ENCODE measurements at regions not wholly inside any gene's neighbourhood (a gene's known extent, or its start where the extent isn't known, plus 50 kb on each side); places are given as distances from the start of the nearest gene placed in this dataset.
"Not testable (repeated sequence)": the region's sequence is repeated elsewhere in the genome, so short reads cannot be mapped to it uniquely, and the experiment has no call there.

DNA sequence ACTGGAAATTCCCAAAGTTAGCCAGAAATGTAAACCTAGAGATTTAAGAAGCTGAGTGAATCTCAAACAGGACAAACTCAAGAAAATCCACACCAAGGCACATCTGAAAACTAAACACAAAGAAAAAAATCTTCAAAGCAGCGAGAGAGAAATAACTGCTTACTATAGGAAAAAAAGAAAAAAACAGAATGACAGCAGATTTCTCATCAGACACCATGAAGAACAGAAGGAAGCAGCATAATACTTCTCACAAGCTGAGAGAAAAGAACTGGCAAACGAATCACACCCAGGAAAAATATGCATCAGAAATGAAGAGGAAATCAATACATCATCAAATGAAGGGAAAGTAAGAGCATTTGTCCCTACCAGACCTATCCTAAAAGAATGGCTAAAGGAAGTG is 236.3 kb upstream of the ADAMTS3 start:
- no peak overlapping the region for H3K27ac ChIP-seq (ENCODE audit: low read depth, low read length)
- no peaks in the 10 kb centered on the region for H3K79me2 ChIP-seq (ENCODE audit: control insufficient read depth, insufficient read depth, low read length, unreplicated experiment)
- H3K36me3 ChIP-seq (ENCODE audit: insufficient read depth, low read length): no peaks in the 10 kb centered on the region
- peaks cover 15% of the 10 kb centered on the region for H3K4me1 ChIP-seq (ENCODE audit: control insufficient read depth, insufficient read depth, low read length, unreplicated experiment)
- H3K4me3 ChIP-seq (ENCODE audit: low read depth, low read length): no peak overlapping the region
- no peaks in the 10 kb centered on the region for H3K27me3 ChIP-seq (ENCODE audit: insufficient read depth, low read length)
- no peak overlapping the region for H2AFZ ChIP-seq (ENCODE audit: low read length, unreplicated experiment)

DNA sequence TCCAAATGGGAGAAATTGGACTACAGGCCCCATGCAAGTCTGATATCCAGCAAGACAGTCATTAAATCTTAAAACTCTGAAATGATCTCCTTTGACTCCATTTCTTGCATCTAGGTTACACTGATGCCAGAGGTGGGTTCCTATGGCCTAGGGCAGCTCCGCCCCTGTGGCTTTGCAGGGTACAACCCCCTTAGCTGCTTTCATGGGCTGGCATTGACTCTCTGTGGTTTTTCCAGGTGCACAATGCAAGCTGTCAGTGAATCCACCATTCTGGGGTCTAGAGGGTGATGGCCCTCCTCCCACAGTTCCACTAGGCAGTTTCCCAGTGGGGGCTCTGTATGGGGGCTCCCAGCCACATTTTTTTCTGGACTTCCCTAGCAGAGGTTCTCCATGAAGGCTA is 228.5 kb upstream of the ADAMTS3 start:
- Histone ChIP-seq H3K36me3 (ENCODE audit: insufficient read depth, low read length) (no peaks in the 10 kb centered on the region), H3K27me3 (ENCODE audit: insufficient read depth, low read length) (no peaks in the 10 kb centered on the region), H2AFZ (ENCODE audit: low read length, unreplicated experiment) (no peak overlapping the region), H3K4me3 (ENCODE audit: low read depth, low read length) (no peak overlapping the region), H3K79me2 (ENCODE audit: control insufficient read depth, insufficient read depth, low read length, unreplicated experiment) (no peaks in the 10 kb centered on the region), H3K4me1 (ENCODE audit: control insufficient read depth, insufficient read depth, low read length, unreplicated experiment) (no peaks in the 10 kb centered on the region), H3K27ac (ENCODE audit: low read depth, low read length) (no peak overlapping the region)

DNA sequence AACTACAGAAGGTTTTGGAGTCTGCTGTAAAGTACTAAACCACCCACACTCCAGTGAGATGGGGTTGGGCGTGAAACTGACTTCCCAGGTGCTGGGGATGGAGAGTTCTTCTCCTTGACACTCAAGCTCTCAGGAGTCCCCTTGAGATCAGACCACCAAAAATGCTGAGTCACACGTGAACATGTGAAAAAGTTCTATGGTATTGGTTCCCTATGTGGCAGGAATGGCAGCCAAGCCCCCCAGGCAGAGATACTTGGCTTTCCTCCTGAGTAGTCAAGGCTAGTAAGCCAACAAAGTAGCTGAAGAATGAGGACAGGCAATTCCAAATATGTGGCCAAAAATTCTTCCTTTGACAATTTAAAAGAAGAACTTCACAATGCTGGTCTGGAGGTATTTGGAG is 222.0 kb upstream of the ADAMTS3 start:
- H3K27ac ChIP-seq (ENCODE audit: low read depth, low read length): no peak overlapping the region
- H3K79me2 ChIP-seq (ENCODE audit: control insufficient read depth, insufficient read depth, low read length, unreplicated experiment): no peaks in the 10 kb centered on the region
- H3K4me3 ChIP-seq (ENCODE audit: low read depth, low read length): no peak overlapping the region
- no peaks in the 10 kb centered on the region for H3K36me3 ChIP-seq (ENCODE audit: insufficient read depth, low read length)
- no peaks in the 10 kb centered on the region for H3K4me1 ChIP-seq (ENCODE audit: control insufficient read depth, insufficient read depth, low read length, unreplicated experiment)
- H2AFZ ChIP-seq (ENCODE audit: low read length, unreplicated experiment): no peak overlapping the region
- H3K27me3 ChIP-seq (ENCODE audit: insufficient read depth, low read length): no peaks in the 10 kb centered on the region

DNA sequence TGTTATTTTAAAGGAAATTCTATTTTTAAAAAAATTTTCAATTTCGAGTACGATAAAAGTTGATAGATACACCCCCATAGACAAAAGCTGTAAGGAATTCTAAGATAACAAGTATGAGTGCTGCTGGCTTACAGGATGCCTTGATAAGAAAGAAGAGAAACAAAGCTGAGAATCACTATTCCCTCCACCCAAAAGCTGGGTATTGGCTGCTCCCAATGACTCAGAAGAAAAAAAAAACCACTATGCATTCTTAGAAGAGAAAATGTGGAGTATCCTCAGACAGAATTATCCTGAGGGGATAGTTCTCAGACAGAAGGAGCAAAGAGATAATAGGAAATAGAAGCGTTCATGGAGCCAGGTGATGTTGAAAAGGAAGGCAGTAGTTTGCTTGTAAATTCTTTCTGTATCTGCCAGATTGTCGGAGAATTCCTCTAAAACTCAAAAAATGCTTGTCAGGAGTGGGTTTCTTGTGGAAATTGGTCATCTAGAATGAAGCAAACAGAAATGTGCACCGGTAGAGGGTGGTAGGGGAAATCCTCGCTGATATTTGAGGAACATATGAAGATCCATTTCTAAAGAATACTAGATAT is 217.5 kb upstream of the ADAMTS3 start:
- Histone ChIP-seq H3K27ac (ENCODE audit: low read depth, low read length) (no peak overlapping the region), H3K4me3 (ENCODE audit: low read depth, low read length) (no peak overlapping the region), H3K4me1 (ENCODE audit: control insufficient read depth, insufficient read depth, low read length, unreplicated experiment) (no peaks in the 10 kb centered on the region), H3K79me2 (ENCODE audit: control insufficient read depth, insufficient read depth, low read length, unreplicated experiment) (no peaks in the 10 kb centered on the region), H3K36me3 (ENCODE audit: insufficient read depth, low read length) (no peaks in the 10 kb centered on the region), H2AFZ (ENCODE audit: low read length, unreplicated experiment) (no peak overlapping the region), H3K27me3 (ENCODE audit: insufficient read depth, low read length) (no peaks in the 10 kb centered on the region)

DNA sequence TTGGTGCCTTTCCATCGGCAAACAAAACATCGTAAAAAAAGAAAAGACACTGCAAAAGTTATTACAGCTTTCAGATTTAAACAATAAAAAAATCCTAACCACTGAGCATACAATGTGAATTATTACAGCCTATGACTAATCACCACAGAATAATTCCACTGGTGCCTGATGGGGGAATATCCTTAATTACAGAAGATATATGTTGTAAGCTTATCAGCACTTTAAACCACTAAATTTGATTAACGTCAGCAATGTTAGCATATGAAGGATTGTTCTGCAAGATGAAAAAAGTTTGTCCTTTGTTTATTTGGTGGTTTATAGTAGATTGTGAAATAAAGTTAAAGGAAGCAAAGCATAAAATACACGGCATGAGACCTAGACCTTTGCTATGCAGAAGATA is 210.2 kb upstream of the ADAMTS3 start:
- Histone ChIP-seq H3K4me3 (ENCODE audit: low read depth, low read length) (no peak overlapping the region), H3K4me1 (ENCODE audit: control insufficient read depth, insufficient read depth, low read length, unreplicated experiment) (no peaks in the 10 kb centered on the region), H3K27ac (ENCODE audit: low read depth, low read length) (no peak overlapping the region), H2AFZ (ENCODE audit: low read length, unreplicated experiment) (no peak overlapping the region), H3K27me3 (ENCODE audit: insufficient read depth, low read length) (no peaks in the 10 kb centered on the region), H3K79me2 (ENCODE audit: control insufficient read depth, insufficient read depth, low read length, unreplicated experiment) (no peaks in the 10 kb centered on the region), H3K36me3 (ENCODE audit: insufficient read depth, low read length) (no peaks in the 10 kb centered on the region)

DNA sequence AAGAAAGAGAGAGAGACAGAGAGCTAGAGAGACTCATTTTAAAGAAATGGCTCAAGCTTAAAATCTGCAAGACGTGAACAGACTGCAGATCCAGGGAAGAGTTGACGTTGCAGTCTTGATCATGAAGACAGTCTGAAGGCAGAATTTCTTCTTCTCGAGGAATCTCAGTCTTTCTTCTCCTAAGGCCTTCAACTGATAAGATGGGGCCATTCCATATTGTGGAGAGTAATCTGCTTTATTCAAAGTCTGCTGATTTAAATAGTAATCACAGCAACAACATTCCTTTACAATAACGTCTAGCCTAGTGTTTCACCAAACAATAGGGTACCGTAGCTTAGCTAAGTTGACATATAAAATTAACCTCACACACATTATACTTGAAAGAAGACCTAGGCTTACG is 208.4 kb upstream of the ADAMTS3 start:
- no peak overlapping the region for H2AFZ ChIP-seq (ENCODE audit: low read length, unreplicated experiment)
- H3K27me3 ChIP-seq (ENCODE audit: insufficient read depth, low read length): no peaks in the 10 kb centered on the region
- no peak overlapping the region for H3K27ac ChIP-seq (ENCODE audit: low read depth, low read length)
- no peaks in the 10 kb centered on the region for H3K4me1 ChIP-seq (ENCODE audit: control insufficient read depth, insufficient read depth, low read length, unreplicated experiment)
- H3K36me3 ChIP-seq (ENCODE audit: insufficient read depth, low read length): no peaks in the 10 kb centered on the region
- H3K79me2 ChIP-seq (ENCODE audit: control insufficient read depth, insufficient read depth, low read length, unreplicated experiment): no peaks in the 10 kb centered on the region
- H3K4me3 ChIP-seq (ENCODE audit: low read depth, low read length): no peak overlapping the region

DNA sequence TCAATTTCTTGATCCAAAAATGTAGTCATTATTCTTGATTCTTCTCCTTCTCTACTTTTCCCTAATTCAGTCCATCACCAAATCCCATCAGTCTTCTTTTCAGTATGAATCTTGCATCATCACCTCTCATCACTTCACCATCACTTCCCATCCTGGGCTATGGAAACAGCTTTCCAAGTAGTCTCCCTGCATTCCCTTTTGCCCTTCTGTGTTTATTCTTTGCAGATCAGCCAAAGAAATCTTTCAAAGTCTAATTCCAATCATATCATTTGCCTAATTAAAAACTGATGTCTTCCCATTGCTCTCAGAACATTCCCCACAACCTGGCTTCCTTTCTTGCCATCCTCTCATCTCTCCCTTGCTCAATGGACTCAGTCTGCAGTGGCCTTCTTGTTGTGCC is 201.7 kb upstream of the ADAMTS3 start:
- H3K27ac ChIP-seq (ENCODE audit: low read depth, low read length): no peak overlapping the region
- H3K27me3 ChIP-seq (ENCODE audit: insufficient read depth, low read length): no peaks in the 10 kb centered on the region
- peaks cover 14% of the 10 kb centered on the region for H3K4me1 ChIP-seq (ENCODE audit: control insufficient read depth, insufficient read depth, low read length, unreplicated experiment)
- no peak overlapping the region for H2AFZ ChIP-seq (ENCODE audit: low read length, unreplicated experiment)
- H3K4me3 ChIP-seq (ENCODE audit: low read depth, low read length): no peak overlapping the region
- H3K79me2 ChIP-seq (ENCODE audit: control insufficient read depth, insufficient read depth, low read length, unreplicated experiment): no peaks in the 10 kb centered on the region
- H3K36me3 ChIP-seq (ENCODE audit: insufficient read depth, low read length): no peaks in the 10 kb centered on the region

DNA sequence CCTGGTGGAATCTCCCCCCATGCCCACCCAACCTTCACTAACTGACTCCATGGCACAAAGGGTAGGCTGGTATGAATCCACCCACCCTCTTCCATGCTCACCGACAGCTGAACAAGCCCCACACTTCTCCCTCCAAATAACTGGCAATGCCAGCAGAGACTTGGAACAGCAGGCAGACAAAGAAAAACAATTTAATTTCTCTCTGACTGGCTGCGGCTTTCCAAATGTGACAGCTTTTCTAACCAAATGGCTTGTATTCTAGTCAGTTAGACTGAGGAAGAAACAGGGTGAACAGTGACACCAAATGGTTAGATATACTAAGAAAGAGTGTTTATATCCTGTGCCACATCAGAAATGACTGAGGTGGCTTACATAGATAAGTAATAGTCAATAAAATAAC is 199.3 kb upstream of the ADAMTS3 start:
- Histone ChIP-seq H2AFZ (ENCODE audit: low read length, unreplicated experiment) (peak overlapping the region; percentile 34), H3K27me3 (ENCODE audit: insufficient read depth, low read length) (no peaks in the 10 kb centered on the region), H3K36me3 (ENCODE audit: insufficient read depth, low read length) (no peaks in the 10 kb centered on the region), H3K4me1 (ENCODE audit: control insufficient read depth, insufficient read depth, low read length, unreplicated experiment) (peaks cover 14% of the 10 kb centered on the region), H3K4me3 (ENCODE audit: low read depth, low read length) (0 out of 2 replicates have a peak overlapping the region, but pooled peaks have one; percentile 16), H3K27ac (ENCODE audit: low read depth, low read length) (peak overlapping the region; percentile 77), H3K79me2 (ENCODE audit: control insufficient read depth, insufficient read depth, low read length, unreplicated experiment) (no peaks in the 10 kb centered on the region)

DNA sequence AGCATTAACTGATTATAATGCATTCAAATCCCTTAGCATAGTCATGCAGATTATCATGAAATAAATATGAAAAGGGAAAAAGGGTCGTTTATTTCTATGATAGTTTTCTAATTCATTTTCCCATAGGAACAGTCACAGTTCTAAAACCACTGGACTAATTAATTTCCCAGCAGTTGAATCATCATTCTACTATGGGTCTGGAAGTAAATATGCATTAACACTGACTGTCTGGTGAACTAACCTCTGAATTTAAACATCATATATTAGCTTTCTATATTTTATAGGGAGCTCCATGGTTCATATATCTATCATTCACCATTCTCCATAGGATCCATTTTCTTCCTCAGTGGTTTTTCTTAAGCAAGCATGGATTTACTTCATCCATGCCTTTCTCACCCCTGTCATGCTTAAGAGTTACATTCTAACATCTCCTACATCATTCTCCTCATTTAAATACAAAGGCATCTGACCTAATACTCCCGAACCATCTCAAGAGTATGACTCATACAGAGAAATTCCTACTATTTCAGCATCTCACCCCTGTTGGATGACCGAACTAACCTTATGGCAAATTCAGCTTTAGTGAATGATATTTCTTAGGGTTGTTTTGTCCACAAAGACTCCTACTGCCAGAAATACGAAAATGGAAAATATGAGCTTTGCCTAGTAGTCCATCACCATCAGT is 198.7 kb upstream of the ADAMTS3 start:
- Histone ChIP-seq H3K27ac (ENCODE audit: low read depth, low read length) (peak overlapping the region; percentile 77), H3K79me2 (ENCODE audit: control insufficient read depth, insufficient read depth, low read length, unreplicated experiment) (no peaks in the 10 kb centered on the region), H3K36me3 (ENCODE audit: insufficient read depth, low read length) (no peaks in the 10 kb centered on the region), H2AFZ (ENCODE audit: low read length, unreplicated experiment) (peak overlapping the region; percentile 34), H3K4me1 (ENCODE audit: control insufficient read depth, insufficient read depth, low read length, unreplicated experiment) (peaks cover 14% of the 10 kb centered on the region), H3K4me3 (ENCODE audit: low read depth, low read length) (0 out of 2 replicates have a peak overlapping the region, but pooled peaks have one; percentile 16), H3K27me3 (ENCODE audit: insufficient read depth, low read length) (no peaks in the 10 kb centered on the region)

DNA sequence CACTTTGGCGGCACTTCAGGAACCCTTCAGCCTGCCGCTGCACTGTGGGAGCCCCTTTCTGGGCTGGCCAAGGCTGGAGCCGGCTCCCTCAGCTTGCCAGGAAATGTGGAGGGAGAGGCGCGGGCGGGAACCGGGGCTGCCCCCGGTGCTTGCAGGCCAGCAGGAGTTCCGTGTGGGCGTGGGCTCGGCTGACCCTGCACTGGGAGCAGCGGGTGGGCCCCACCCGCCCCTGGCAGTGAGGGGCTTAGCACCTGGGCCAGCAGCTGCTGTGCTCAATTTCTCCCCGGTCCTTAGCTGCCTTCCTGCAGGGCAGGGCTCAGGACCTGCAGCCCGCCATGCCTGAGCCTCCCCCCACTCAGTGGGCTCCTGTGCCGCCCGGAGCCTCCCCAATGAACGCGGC is 196.8 kb upstream of the ADAMTS3 start:
- not testable (repeated sequence) for H3K36me3 ChIP-seq (ENCODE audit: insufficient read depth, low read length); H3K79me2 ChIP-seq (ENCODE audit: control insufficient read depth, insufficient read depth, low read length, unreplicated experiment); H3K4me3 ChIP-seq (ENCODE audit: low read depth, low read length); H2AFZ ChIP-seq (ENCODE audit: low read length, unreplicated experiment); H3K27me3 ChIP-seq (ENCODE audit: insufficient read depth, low read length); H3K27ac ChIP-seq (ENCODE audit: low read depth, low read length)
- H3K4me1 ChIP-seq (ENCODE audit: control insufficient read depth, insufficient read depth, low read length, unreplicated experiment): peaks cover 14% of the 10 kb centered on the region

DNA sequence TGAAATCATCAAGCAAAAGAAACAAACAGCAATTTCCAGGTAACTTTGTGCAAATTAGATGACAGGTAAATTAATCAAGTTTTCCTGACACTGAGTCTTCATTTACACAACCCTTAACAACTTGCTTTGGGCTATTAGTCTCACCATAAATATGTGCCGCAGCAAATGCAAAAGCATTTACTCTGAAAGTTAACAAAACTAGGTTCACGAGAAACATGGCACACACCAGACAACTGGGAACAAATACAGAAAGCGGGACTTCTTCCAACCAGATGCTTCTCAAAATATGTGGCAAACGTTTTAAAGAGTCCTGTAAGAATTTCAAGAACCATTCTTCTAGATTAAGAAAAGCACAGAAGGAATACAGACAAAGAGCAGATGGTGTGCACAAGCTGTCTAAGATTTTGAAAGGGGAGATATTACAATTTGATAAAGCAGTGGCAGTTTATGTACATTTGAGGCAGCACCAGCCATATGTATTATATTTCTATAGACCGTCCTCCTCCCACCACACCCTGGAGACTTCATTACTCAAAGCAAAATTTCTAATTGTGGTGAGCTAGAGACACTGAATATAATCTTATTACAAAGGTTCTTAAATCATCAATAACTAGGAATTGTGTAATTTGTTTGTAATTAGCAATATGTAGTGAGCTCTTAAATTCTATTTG is 192.5 kb upstream of the ADAMTS3 start:
- Histone ChIP-seq H3K27me3 (ENCODE audit: insufficient read depth, low read length) (peaks cover 12% of the 10 kb centered on the region; the same call in 1 of the 2 replicates), H3K36me3 (ENCODE audit: insufficient read depth, low read length) (no peaks in the 10 kb centered on the region), H3K4me1 (ENCODE audit: control insufficient read depth, insufficient read depth, low read length, unreplicated experiment) (no peaks in the 10 kb centered on the region), H2AFZ (ENCODE audit: low read length, unreplicated experiment) (no peak overlapping the region), H3K79me2 (ENCODE audit: control insufficient read depth, insufficient read depth, low read length, unreplicated experiment) (no peaks in the 10 kb centered on the region), H3K4me3 (ENCODE audit: low read depth, low read length) (no peak overlapping the region), H3K27ac (ENCODE audit: low read depth, low read length) (no peak overlapping the region)
